ENCODE measurements at regions not wholly inside any gene's neighbourhood (a gene's known extent, or its start where the extent isn't known, plus 50 kb on each side); places are given as distances from the start of the nearest gene placed in this dataset.

GRCh38 chr4:18961879-18962278 lies 940.3 kb upstream of the LCORL start:
- H3K4me3 ChIP-seq (replicated peaks; ENCODE audit: low read depth, low read length): no peak overlapping the region
- no peaks in the 10 kb centered on the region for H3K36me3 ChIP-seq (ENCODE audit: control insufficient read depth, insufficient read depth, low read length)

GRCh38 chr4:18961266-18961665 lies 939.7 kb upstream of the LCORL start:
- no peaks in the 10 kb centered on the region for H3K27me3 ChIP-seq (replicated peaks; ENCODE audit: control insufficient read depth, insufficient read depth, low read length)
- DNase-seq (ENCODE audit: extremely low read depth, insufficient read length): no peak
- H3K4me3 ChIP-seq (replicated peaks; ENCODE audit: low read depth, low read length): no peak overlapping the region
- TF ChIP-seq, protein P1, sequence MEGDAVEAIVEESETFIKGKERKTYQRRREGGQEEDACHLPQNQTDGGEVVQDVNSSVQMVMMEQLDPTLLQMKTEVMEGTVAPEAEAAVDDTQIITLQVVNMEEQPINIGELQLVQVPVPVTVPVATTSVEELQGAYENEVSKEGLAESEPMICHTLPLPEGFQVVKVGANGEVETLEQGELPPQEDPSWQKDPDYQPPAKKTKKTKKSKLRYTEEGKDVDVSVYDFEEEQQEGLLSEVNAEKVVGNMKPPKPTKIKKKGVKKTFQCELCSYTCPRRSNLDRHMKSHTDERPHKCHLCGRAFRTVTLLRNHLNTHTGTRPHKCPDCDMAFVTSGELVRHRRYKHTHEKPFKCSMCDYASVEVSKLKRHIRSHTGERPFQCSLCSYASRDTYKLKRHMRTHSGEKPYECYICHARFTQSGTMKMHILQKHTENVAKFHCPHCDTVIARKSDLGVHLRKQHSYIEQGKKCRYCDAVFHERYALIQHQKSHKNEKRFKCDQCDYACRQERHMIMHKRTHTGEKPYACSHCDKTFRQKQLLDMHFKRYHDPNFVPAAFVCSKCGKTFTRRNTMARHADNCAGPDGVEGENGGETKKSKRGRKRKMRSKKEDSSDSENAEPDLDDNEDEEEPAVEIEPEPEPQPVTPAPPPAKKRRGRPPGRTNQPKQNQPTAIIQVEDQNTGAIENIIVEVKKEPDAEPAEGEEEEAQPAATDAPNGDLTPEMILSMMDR (IDR thresholded peaks at IDR 0.05; ENCODE audit: insufficient read depth, low read length, poor library complexity, severe bottlenecking): no peak
- no peaks in the 10 kb centered on the region for H3K36me3 ChIP-seq (ENCODE audit: control insufficient read depth, insufficient read depth, low read length)

More at GRCh38 chr4:18961879-18962278, 940.3 kb upstream of the LCORL start:
- DNase-seq (ENCODE audit: extremely low read depth, insufficient read length): no peak
- no peaks in the 10 kb centered on the region for H3K27me3 ChIP-seq (replicated peaks; ENCODE audit: control insufficient read depth, insufficient read depth, low read length)
- TF ChIP-seq, protein P1 (IDR thresholded peaks at IDR 0.05; ENCODE audit: insufficient read depth, low read length, poor library complexity, severe bottlenecking): no peak

- TF ChIP-seq, protein P1 (IDR thresholded peaks at IDR 0.05; ENCODE audit: insufficient read depth, low read length, poor library complexity, severe bottlenecking): no peak
- H3K27me3 ChIP-seq (replicated peaks; ENCODE audit: control insufficient read depth, insufficient read depth, low read length): no peaks in the 10 kb centered on the region
- H3K4me3 ChIP-seq (replicated peaks; ENCODE audit: low read depth, low read length): no peak overlapping the region
- no peaks in the 10 kb centered on the region for H3K36me3 ChIP-seq (ENCODE audit: control insufficient read depth, insufficient read depth, low read length)
- no peak for DNase-seq (ENCODE audit: extremely low read depth, insufficient read length)
Measured at GRCh38 chr4:18957716-18958115, 936.2 kb upstream of the LCORL start.

DNA sequence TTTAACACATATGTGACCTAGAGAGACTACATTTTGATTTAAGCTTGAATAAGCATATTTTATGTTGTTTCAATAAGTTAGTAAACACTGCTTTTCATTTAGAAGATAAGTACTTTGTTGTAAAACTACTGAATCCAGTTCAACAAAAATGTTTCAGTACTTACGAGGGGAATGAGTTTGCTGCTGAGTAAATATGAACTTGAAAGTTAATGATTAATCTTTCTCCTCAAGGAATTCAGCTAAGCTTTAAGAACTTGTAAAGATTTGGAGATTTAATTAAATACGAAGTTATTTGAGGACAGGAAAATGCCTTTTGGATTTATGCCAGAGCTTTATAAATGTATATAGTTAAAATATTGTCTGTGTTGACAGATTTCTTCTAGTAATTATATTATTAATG lies 933.0 kb upstream of the LCORL start:
- no peaks in the 10 kb centered on the region for H3K27me3 ChIP-seq (replicated peaks; ENCODE audit: control insufficient read depth, insufficient read depth, low read length)
- H3K36me3 ChIP-seq (ENCODE audit: control insufficient read depth, insufficient read depth, low read length): no peaks in the 10 kb centered on the region
- DNase-seq (ENCODE audit: extremely low read depth, insufficient read length): no peak
- TF ChIP-seq, protein P1 (IDR thresholded peaks at IDR 0.05; ENCODE audit: insufficient read depth, low read length, poor library complexity, severe bottlenecking): no peak
- no peak overlapping the region for H3K4me3 ChIP-seq (replicated peaks; ENCODE audit: low read depth, low read length)

DNA sequence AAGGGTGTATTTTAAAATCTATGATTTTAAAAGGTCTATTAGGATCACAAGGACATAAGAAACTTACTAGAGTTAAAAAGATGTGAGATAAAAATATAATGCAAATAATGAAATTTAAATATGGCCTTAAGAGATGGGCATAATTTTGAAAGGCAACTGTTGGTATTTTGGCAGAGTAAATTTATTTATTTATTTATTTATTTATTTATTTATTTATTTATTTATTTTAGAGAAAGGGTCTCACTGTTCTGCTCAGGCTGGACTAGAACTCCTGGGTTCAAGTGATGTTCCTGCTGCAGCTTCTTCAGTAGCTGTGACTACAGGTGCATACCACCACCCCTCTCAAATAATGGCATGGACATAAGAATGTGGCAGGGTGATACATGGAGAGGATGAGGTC lies 932.1 kb upstream of the LCORL start:
- H3K27me3 ChIP-seq (replicated peaks; ENCODE audit: control insufficient read depth, insufficient read depth, low read length): no peaks in the 10 kb centered on the region
- no peaks in the 10 kb centered on the region for H3K36me3 ChIP-seq (ENCODE audit: control insufficient read depth, insufficient read depth, low read length)
- TF ChIP-seq, protein P1 (IDR thresholded peaks at IDR 0.05; ENCODE audit: insufficient read depth, low read length, poor library complexity, severe bottlenecking): no peak
- DNase-seq (ENCODE audit: extremely low read depth, insufficient read length): no peak
- no peak overlapping the region for H3K4me3 ChIP-seq (replicated peaks; ENCODE audit: low read depth, low read length)

DNA sequence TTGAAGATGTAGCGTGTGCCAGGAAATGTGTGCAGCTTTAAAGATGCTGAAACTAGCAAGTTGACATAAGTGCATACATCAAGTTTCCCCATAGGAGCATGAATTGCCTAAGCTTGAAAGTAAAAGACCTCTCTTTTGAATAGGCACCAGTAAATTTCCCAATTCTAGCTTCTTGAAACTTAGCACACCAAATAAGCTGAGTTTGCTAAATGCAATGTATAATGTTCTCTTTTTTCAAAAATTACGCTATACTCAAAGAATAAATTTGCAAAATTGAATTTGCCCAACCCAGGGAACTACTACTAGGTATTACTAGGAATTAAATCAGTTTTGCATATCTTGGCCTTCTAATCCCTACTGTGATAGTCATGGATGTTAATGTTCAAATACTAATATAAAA lies 923.9 kb upstream of the LCORL start:
- no peak overlapping the region for H3K4me3 ChIP-seq (replicated peaks; ENCODE audit: low read depth, low read length)
- no peaks in the 10 kb centered on the region for H3K27me3 ChIP-seq (replicated peaks; ENCODE audit: control insufficient read depth, insufficient read depth, low read length)
- no peaks in the 10 kb centered on the region for H3K36me3 ChIP-seq (ENCODE audit: control insufficient read depth, insufficient read depth, low read length)
- no peak for DNase-seq (ENCODE audit: extremely low read depth, insufficient read length)
- TF ChIP-seq, protein P1 (IDR thresholded peaks at IDR 0.05; ENCODE audit: insufficient read depth, low read length, poor library complexity, severe bottlenecking): no peak

Measured in GM06990 (cell line).